Gastroesophageal sphincter (tissue), 3 donors: ENCODE measurements at regions not wholly inside any gene's neighbourhood (a gene's known extent, or its start where the extent isn't known, plus 50 kb on each side); places are given as distances from the start of the nearest gene placed in this dataset.

Source experiments
- POLR2A ChIP-seq, 2 donors: fragments of 450-650 bp; IDR thresholded peaks; one replicate each; pipeline ENCODE4 v1.6.1; 2017; ENCODE audit warnings: antibody characterized with exemption in 2 of 2, mild to moderate bottlenecking in 2 of 2, moderate library complexity in 1 of 2
- TF ChIP-seq, protein P1 (sequence below), 4 experiments: fragments of 200-600 bp in 2 of 4; fragments of 450-650 bp in 2 of 4; sonication (generic) in 1 of 4; IDR thresholded peaks; one replicate each; pipeline ENCODE4 v1.5.1; 2017 to 2019; ENCODE audit warnings: antibody characterized with exemption in 4 of 4, mild to moderate bottlenecking in 2 of 4, moderate library complexity in 2 of 4

DNA sequence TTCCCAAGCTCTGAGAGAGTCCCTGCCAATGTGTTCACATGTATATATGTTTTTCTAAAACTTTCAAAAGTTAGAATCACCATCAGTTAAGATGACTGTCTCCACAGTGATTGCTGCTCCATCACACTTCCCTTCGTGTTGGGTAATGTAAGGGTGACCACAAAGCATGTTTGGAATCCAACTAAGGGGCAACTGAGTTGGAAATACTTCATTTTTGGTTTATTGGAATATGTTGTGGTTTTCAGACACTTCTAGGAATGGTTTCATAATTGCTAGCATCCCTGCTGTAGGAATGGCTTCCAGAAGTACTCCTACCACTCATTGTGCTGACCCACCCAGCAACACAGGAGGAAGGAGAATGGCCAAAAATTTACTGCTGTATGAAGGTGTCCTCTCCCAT is 212.5 kb upstream of the GULP1 start:
- TF ChIP-seq, protein P1, sequence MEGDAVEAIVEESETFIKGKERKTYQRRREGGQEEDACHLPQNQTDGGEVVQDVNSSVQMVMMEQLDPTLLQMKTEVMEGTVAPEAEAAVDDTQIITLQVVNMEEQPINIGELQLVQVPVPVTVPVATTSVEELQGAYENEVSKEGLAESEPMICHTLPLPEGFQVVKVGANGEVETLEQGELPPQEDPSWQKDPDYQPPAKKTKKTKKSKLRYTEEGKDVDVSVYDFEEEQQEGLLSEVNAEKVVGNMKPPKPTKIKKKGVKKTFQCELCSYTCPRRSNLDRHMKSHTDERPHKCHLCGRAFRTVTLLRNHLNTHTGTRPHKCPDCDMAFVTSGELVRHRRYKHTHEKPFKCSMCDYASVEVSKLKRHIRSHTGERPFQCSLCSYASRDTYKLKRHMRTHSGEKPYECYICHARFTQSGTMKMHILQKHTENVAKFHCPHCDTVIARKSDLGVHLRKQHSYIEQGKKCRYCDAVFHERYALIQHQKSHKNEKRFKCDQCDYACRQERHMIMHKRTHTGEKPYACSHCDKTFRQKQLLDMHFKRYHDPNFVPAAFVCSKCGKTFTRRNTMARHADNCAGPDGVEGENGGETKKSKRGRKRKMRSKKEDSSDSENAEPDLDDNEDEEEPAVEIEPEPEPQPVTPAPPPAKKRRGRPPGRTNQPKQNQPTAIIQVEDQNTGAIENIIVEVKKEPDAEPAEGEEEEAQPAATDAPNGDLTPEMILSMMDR (IDR thresholded peaks at IDR 0.05): no peak
- TF ChIP-seq POLR2A (IDR thresholded peaks at IDR 0.05): no peak
